Tibial nerve (tissue), 3 donors: ENCODE measurements at regions not wholly inside any gene's neighbourhood (a gene's known extent, or its start where the extent isn't known, plus 50 kb on each side); places are given as distances from the start of the nearest gene placed in this dataset.

Experiments
- CTCF ChIP-seq, 5 experiments: fragments of 200-600 bp in 3 of 5; fragments of 450-650 bp in 2 of 5; sonication (generic) in 3 of 5; IDR thresholded peaks; one replicate each; pipeline ENCODE4 v1.5.1; 2016 to 2019; ENCODE audit warnings: antibody characterized with exemption in 5 of 5, mild to moderate bottlenecking in 3 of 5, moderate library complexity in 2 of 5
- POLR2A ChIP-seq, 2 donors: fragments of 450-650 bp; IDR thresholded peaks; one replicate each; pipeline ENCODE4 v1.6.1; 2017; ENCODE audit warnings: antibody characterized with exemption in 2 of 2, mild to moderate bottlenecking in 2 of 2, moderate library complexity in 2 of 2

- no peak for TF ChIP-seq CTCF (IDR thresholded peaks at IDR 0.05)
- TF ChIP-seq POLR2A (IDR thresholded peaks at IDR 0.05) = no peak
Observed at GRCh38 chr10:61078542-61079275, 134.7 kb upstream of the RHOBTB1 start.
